GM21619 (cell line): ENCODE measurements at regions not wholly inside any gene's neighbourhood (a gene's known extent, or its start where the extent isn't known, plus 50 kb on each side); places are given as distances from the start of the nearest gene placed in this dataset.
"Not testable (repeated sequence)": the region's sequence is repeated elsewhere in the genome, so short reads cannot be mapped to it uniquely, and the experiment has no call there.

Source experiments
- ATAC-seq: cut with Tn5 transposase; IDR thresholded peaks from one replicate; pipeline ENCODE4 v1.9.1; 2021; ENCODE audit not compliant: unreplicated experiment

DNA sequence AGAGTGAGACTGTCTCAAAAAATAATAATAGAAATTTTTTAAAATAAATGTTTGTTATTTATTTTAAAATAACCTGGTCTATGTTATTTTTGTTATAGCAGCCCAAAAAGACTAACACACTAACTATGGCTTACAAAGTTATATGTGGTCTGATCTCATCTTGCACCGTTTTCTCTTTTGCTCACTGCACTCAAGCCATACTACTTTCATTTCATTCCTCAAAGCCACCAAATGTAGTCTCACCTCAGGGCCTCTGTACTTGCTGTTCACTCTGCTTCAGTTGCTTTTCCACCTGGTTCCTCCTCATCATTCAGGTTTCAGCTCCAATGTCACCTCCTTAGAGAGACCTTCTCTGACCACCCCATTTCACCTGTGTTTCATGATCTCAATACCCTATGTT, 55.2 kb upstream of the MDM1 start:
- no peak for ATAC-seq

DNA sequence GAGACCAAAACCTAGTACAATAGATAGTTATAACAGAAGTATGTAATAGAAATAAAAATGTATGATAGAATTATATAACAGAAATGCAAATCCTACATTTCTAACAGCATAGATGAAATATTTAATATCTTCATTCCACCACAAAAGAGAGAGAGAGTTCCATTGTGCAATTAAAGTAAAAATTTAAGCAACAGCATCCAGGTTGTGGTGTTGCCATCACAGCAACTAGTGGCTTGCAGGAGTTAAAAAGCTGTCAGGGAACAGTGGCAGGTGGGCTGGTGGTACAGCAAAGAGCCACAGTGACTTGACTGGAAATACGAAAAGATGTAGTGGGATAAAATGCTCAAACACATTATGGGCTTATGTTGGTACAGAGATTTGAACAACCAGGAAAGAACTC, 57.1 kb upstream of the MDM1 start:
- no peak for ATAC-seq

DNA sequence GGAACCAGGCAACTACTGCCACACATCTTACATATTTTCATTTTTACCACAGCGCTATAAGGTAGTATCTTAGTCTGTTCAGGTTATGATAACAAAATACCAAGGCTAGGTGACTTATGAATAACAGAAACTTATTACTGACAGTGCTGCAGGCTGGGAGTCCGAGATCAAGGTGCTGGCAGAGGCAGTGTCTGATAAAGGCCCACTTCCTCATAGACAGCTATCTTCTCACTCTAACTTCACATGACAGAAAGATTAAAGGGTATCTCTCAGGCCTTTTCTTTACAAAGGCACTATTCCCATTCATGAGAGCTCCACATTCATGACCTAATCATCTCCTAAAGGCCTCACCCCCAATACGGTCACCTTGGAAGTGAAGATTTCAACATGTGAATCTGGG, 59.8 kb upstream of the MDM1 start:
- no peak for ATAC-seq

DNA sequence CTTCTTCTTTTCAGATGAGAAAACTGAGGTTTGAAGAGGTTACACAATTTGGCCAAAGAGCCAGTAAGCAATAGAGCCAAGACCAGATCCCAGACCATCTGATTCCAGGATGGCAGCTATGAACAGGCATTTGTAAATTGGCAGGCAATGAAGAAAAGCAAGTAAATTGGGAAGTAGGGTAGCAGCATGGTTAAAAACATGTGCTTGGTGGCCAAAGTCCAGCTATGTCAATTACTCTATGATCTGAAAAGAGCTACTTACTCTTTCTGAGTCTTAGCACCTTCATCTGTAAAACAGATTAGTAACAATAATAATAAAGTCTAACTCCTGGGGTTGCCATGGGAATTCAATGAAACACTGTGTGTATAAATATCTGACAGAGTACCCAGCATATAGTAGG, 60.2 kb upstream of the MDM1 start:
- no peak for ATAC-seq

DNA sequence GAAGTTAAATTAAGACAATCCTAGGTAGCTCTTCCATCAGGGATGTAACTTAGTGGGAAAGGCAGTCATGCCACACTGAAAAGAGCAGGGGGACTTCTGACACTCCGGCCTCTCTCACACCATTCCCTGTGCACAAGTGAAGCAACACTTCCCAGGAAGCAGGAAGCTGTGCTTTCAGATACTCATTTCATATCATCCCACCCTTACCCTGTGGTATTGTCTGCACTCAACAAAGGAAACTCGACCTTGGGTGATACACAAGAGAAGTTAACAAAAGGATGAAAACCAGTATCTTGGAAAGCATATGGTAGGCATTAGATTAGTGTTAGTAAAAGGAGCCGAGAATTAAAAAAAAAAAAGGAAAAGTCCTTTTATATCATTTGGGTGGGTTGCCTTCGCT, 61.3 kb upstream of the MDM1 start:
- ATAC-seq = no peak

DNA sequence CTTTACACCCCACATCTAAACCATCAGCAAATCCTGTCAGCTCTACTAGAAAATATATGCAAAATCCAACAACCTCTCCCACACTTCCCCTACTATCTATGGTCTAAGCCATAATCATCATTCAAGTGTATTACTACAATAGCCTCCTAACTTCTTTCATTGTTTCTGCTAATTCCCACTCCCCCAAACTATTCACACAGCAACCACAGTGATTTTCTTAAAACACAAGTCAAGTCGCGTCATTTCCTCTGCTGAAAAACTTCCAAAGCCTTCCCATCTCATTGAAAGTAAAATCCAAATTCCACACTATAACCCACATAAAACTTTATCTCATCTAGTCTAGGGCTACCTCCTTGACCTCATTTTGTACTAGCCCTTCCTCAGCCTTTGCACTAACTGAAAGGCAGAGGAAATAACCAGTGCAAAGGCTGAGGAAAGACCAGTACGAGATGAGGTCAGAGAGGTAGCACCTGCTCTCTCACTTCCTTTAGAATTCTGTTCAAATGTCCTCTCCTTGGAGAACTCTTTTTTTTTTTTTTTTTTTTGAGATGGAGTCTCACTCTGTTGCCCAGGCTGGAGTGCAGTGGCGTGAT, 65.5 kb upstream of the MDM1 start:
- no peak for ATAC-seq

DNA sequence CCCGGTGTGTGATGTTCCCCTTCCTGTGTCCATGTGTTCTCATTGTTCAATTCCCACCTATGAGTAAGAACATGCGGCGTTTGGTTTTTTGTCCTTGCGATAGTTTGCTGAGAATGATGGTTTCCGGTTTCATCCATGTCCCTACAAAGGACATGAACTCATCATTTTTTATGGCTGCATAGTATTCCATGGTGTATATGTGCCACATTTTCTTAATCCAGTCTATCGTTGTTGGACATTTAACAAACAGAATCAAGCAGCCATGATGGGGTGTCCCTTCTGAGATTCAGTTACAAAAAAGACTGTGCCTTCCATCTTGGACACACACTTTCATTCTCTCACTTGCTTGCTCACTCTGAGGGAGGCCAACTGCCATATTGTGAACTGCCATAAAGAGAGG, 66.5 kb upstream of the MDM1 start:
- not testable (repeated sequence) for ATAC-seq

DNA sequence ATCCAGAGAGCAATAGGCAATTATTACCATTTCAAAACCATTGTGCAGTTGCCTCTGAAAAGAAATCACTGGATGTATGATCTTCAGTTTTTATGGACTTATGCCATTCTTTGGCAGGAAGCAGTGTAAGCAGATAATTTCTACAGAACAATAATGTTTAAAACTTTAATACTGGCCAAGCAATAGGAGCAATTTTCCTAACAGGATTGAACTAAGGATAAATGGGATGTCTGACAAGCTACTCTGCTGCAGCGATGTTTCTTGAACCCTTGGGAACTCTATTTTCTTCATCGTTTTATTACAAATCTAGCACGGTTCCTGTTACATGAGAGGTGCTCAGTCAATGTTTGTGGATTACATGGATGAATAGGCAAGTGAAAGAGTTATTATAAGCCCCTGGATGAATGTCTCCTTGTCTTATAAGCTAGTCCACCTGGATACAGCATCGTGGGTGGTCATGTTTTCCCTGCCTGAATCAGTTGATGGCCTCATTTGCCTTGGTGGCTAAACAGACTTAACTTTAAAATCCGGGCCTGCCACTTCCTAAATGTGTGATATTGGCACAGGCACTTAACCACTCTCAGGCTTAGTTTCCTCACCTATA, 68.2 kb upstream of the MDM1 start:
- ATAC-seq = no peak

DNA sequence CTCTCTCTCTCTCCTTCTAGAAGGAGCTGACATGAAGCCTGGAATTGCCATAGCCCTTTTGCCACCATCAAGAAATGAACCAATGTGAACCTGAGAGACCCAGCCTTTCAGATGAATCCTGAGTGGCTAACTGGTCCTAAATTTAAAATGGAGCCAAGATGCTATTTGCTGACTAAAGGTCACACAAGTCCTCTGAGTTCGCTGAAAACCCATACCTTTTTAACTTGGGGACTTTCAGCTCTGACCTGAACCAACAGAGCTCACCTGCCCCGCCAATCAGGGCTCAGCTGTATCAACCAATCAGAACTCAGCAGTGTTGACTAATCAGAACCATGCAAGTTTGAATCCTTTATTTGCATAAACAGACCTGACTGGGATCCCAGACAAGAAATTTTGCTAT, 70.3 kb upstream of the MDM1 start:
- ATAC-seq = no peak

DNA sequence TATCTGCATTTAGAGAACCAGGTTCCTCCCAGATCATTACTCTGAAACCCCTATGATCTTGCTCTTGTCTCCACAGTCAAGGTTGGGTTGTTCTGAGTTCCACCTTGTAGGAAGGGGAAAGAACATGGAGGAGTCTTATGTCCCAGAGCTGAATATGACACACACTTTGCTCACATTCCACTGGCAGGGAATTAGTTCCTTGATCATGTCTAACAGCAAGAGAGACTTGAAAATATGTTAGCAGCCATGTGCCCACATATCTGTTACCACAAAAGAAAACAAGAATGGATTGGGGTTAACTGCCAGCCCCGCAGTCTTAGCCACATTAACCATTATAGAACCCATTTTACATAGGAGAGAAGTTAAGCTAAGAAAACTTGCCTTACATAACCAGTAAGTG, 71.1 kb upstream of the MDM1 start:
- ATAC-seq = no peak

DNA sequence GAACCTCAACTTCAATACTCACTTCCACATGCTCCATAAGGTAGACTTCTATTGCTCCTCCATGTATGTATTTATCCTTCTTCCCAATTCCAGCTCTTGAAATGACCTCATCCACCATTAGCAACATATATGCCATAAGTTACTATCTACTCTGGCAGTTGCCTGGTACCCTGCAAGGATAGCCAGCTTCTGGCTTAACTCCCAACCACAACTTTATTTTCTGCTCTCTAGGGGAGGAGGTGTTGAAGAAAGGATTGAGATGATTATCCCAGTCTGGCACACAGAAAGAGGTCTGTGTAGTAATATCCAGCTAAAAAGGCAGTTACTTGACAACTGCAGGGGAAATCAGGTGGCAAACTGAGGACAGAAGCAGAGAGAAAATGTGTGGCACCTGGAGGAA, 71.5 kb upstream of the MDM1 start:
- no peak for ATAC-seq

DNA sequence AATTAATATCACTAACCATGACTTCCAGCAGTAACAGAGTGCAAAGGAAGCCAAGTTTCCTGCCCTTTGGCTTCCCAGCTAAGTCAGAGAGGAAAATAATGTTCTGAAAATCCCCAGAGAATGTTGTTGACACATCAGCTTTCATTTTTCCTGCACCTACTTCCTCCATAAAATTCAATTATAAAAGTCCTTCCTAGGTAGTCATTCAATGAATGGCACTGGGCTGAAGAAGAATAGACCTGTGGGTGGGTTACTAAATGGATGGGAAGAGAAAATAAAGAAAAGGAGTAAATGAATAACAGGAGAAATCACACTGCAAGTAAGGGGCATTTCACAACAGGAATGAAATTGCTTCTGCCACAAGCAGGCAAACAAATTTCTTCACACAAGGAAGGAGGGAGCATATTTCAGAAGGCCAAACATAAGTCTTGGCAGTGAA, 73.2 kb upstream of the MDM1 start:
- no peak for ATAC-seq

DNA sequence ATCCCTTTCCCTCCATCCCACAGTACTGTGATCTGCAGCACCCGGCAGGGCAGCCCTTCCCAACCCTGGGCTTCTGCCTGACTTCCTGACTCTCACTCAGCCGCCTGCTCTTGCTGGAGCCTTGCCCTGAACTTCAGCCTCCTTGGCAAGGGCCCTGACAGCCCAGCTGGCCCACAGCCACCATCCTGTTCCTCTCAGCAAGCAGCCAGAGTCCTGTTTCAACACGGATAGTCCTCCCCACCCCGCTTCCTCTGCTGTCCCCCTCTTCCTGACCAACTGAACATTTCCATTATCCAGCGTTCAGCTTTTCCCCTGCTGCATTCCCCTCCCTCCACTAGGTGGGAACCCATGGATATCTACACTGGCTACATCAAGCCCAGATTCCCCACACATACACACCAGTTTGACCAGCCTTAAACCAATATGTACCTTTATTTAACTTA, 74.0 kb upstream of the MDM1 start:
- no peak for ATAC-seq

DNA sequence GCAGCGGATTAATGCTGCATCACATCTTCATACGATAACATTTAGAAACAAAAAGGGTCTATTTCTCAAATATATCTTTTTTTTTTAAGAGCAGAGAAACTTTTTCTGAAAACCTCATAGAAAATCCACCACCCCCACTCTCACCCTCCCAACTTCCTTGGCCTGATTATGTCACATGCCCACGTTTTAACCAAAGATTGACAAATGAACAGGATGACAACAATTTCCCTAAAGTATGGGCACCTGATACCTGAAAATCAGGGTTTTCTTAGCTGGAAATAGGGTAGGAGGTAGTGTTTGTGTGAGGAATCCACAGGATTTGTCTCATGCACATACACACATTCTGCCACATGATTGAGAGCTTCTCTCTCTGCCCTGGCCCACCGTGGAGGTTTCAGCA, 74.7 kb upstream of the MDM1 start:
- ATAC-seq = no peak

DNA sequence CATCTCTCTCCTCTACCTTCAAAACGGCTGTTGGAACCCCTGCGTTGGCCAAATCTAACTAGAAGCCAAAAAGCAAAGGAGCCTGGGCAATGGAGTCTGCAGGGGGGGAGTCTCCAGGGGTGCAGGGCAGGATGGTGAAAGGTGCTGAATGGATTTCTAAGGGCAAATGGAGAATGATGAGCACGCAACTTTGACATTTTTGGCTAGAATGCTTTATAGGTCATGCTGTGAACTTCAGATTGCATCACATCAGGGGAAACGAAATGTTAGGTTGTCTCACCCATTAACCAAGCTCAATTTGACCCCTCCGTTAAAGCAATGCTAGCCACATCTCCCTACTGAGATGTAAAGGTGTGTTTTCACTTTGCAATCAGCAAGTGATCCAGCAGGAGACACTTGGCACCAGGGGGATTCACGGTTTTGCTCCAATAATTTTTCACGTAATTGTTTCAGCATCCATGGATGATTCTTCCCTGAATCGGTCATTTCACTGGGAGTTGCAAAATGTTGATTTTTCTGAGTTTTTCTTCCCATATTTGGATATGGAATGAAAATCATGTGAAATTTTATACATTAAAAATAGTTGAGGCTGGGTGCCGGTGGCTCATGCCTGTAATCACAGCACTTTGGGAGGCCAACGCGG, 78.0 kb upstream of the MDM1 start:
- ATAC-seq = no peak

DNA sequence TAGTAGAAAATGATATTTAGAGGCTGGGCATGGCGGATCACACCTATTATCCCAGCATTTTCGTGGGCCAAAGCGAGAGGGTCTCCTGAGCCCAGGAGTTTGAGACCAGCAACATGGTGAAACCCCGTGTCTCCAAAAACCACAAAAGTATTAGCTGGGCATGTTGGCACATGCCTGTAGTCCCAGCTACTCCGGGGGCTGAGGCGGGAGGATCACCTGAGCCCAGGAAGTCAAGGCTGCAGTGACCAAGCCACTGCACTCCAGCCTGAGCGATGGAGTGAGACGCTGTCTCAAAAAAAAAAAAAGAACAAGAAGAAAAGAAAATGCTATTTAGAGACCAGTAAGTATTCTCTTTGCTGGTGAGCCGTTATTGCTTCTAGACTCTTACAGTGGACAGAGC, 79.2 kb upstream of the MDM1 start:
- no peak for ATAC-seq

DNA sequence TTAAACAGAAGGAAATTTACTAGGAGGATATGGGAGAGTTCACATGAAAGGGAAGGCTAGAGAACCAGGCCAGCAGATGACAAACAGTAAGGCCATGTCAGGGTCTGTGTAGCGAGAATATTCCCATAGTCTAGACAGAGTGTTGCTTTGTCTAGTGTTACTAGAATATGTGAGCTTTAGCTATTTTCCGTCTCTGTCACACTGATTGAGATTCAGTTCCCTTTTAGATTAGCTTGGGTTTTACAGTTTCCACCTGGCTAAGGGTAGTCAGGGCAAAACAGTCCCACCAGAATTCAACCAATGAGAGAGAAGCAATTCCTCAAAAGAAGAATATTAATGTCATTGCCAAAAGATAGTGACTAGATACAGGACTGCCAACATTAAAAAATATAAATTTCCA, 82.8 kb upstream of the MDM1 start:
- no peak for ATAC-seq

DNA sequence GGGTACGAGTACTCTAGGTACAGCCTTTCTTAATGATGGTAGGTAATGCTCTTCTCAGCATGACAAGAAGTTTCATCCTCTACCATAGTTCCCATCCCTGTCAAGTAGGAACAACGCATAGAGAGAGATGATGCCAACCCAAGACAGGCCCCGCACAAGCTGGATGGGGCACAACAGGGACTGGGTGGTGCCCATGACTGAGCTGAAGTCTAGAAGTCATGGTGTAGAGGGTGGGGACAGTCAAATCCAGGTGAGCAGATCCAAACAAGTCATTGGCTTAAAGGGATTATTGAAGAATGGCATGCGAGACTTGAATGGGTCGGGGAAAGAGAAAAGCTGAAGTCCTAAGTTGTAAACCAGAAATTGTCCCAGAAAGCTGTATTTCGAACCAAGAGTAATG, 84.2 kb upstream of the MDM1 start:
- no peak for ATAC-seq

DNA sequence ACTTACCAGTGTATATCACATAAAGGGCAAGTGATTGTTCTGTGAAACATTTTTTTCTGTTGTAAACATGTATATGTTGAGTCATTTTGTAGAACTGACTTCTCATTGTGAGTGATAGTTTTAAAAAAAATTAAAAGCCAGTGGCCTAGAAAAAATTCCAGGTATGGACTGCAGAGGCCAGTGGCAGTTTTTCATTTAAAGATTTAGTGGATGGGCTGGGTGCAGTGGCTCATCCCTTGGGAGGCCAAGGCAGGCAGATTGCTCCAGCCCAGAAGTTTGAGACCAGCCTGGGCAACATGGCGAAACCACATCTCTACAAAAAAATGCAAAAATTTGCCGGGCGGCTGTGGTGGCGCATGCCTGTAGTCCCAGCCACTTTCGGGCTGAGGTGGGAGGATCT, 84.7 kb upstream of the MDM1 start:
- no peak for ATAC-seq

DNA sequence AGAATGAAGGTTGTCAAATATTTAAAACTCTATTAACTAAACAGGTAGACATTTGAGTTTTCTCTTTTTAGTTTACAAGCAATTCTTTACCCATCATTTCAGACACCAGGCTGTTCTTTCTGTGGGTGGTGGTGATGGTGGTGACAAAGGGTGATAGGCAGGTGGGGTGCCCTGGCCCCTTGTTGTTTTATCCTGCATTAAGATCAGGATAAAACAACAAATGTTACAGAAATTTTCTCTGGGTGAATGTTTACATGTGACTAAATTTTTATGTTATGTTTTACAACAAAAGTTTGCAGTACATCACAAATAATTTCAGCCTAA, 85.9 kb upstream of the MDM1 start:
- ATAC-seq = no peak

DNA sequence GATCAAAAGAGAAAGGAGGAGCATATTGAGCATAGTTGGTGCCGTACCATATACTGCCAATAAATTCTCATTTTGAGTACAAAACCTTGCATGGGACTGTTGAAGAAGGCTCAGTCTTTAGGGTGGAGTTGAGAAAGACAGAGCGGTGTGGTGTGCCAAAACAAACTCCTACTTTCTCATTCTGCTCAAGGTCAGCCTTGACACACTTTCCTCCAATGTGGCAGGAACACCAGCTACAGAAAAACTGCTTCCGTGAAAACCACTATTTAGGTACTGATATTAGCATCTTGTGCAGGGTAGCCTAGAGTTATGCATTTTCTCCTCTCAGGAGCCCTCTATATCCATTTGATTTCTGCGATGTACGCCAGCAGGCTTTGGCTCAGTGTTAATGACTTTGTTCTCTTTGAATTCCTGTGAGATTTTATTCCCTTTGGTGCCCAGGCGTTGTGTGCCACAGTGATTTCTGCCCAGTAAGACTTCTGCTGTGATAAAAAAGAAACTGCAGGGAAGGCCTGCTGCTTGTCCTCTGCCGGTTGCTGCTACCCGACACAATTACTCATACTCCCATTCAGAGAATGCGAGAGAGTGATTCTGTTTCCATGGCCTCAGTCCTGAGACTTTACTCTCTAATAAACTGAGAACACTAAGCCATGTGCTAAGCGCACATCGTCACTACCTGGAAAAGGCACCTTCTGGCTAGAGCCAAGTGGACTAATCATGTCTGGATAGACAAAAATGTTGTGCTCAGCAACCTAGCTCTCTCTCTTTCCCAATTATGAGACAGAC, 88.3 kb upstream of the MDM1 start:
- ATAC-seq = no peak

DNA sequence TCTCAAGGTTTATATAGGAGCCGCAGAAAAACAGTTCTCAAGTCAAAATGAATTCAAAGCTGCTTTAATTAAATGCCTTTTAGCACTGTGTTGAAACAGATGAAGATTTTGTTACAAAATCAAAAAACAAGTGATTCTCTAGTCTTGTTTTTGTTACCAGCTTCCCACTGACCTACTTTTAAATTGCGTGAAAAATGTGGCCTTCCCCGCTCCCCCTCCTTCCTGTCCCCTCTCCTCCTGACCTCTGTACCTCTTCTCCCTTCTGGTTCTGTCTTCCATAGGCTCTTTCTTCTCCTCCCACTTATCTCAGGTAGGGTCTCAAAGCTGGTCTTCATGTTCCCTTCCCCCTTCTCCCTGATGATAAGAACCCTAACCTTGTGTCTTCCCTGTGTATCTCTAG, 90.0 kb upstream of the MDM1 start:
- no peak for ATAC-seq
